ENCODE measurements at regions not wholly inside any gene's neighbourhood (a gene's known extent, or its start where the extent isn't known, plus 50 kb on each side); places are given as distances from the start of the nearest gene placed in this dataset.

GRCh38 chr10:10923029-10923651 is 94.5 kb upstream of the CELF2 start:
- H4K20me1 ChIP-seq (ENCODE audit: insufficient read depth, low read length): no peaks in the 10 kb centered on the region
- no peak overlapping the region for H3K4me2 ChIP-seq (ENCODE audit: low read length)
- no peak for FAIRE-seq
- H3K9me3 ChIP-seq (ENCODE audit: insufficient read depth, low read depth, low read length): no peaks in the 10 kb centered on the region
- TF ChIP-seq CTCF (IDR thresholded peaks at IDR 0.05; ENCODE audit: insufficient read depth, low read depth, low read length) (no peak), EZH2 (IDR thresholded peaks at IDR 0.05; ENCODE audit: insufficient read depth, low read length) (no peak)
- Mint-ChIP-seq H3K4me1 (ENCODE audit: low read depth, unreplicated experiment) (no peaks in the 10 kb centered on the region), H3K36me3 (ENCODE audit: low read depth, unreplicated experiment) (peaks cover 4% of the 10 kb centered on the region), H3K27ac (ENCODE audit: unreplicated experiment) (no peak overlapping the region), H3K9me3 (ENCODE audit: unreplicated experiment) (peaks cover 3% of the 10 kb centered on the region), H3K27me3 (ENCODE audit: low read depth, unreplicated experiment) (peaks cover 2% of the 10 kb centered on the region), H3K4me3 (ENCODE audit: unreplicated experiment) (no peak overlapping the region)
- H3K79me2 ChIP-seq (ENCODE audit: insufficient read depth, low read length): no peaks in the 10 kb centered on the region
- no peak for DNase-seq (ENCODE audit: low read depth)
- no peak overlapping the region for H3K27ac ChIP-seq (ENCODE audit: low read depth, low read length)
- peak overlapping the region; percentile 2 for H2AFZ ChIP-seq (ENCODE audit: low read depth, low read length)
- H3K9ac ChIP-seq (ENCODE audit: low read length): no peak overlapping the region
- no peaks in the 10 kb centered on the region for H3K4me1 ChIP-seq (ENCODE audit: insufficient read depth, low read length)
- no peaks in the 10 kb centered on the region for H3K27me3 ChIP-seq (ENCODE audit: insufficient read depth, low read length)
- no peaks in the 10 kb centered on the region for H3K36me3 ChIP-seq (ENCODE audit: insufficient read depth, low read length)
- H3K4me3 ChIP-seq (ENCODE audit: insufficient read depth, low read depth, low read length): no peak overlapping the region

- no peak overlapping the region for H3K4me2 ChIP-seq (ENCODE audit: low read length)
- Mint-ChIP-seq H3K27me3 (ENCODE audit: low read depth, unreplicated experiment) (peaks cover 2% of the 10 kb centered on the region), H3K36me3 (ENCODE audit: low read depth, unreplicated experiment) (peaks cover 4% of the 10 kb centered on the region), H3K27ac (ENCODE audit: unreplicated experiment) (no peak overlapping the region), H3K9me3 (ENCODE audit: unreplicated experiment) (peaks cover 3% of the 10 kb centered on the region), H3K4me3 (ENCODE audit: unreplicated experiment) (no peak overlapping the region), H3K4me1 (ENCODE audit: low read depth, unreplicated experiment) (no peaks in the 10 kb centered on the region)
- no peak overlapping the region for H2AFZ ChIP-seq (ENCODE audit: low read depth, low read length)
- DNase-seq (ENCODE audit: low read depth) (no peak), FAIRE-seq (no peak)
- no peak overlapping the region for H3K27ac ChIP-seq (ENCODE audit: low read depth, low read length)
- TF ChIP-seq CTCF (IDR thresholded peaks at IDR 0.05; ENCODE audit: insufficient read depth, low read depth, low read length) (no peak), EZH2 (IDR thresholded peaks at IDR 0.05; ENCODE audit: insufficient read depth, low read length) (no peak)
- H3K4me1 ChIP-seq (ENCODE audit: insufficient read depth, low read length): no peaks in the 10 kb centered on the region
- H3K9me3 ChIP-seq (ENCODE audit: insufficient read depth, low read depth, low read length): no peaks in the 10 kb centered on the region
- no peak overlapping the region for H3K9ac ChIP-seq (ENCODE audit: low read length)
- no peaks in the 10 kb centered on the region for H3K27me3 ChIP-seq (ENCODE audit: insufficient read depth, low read length)
- H3K79me2 ChIP-seq (ENCODE audit: insufficient read depth, low read length): no peaks in the 10 kb centered on the region
- H3K4me3 ChIP-seq (ENCODE audit: insufficient read depth, low read depth, low read length): no peak overlapping the region
- no peaks in the 10 kb centered on the region for H4K20me1 ChIP-seq (ENCODE audit: insufficient read depth, low read length)
- H3K36me3 ChIP-seq (ENCODE audit: insufficient read depth, low read length): no peaks in the 10 kb centered on the region
Measured at GRCh38 chr10:10925667-10926066, 92.0 kb upstream of the CELF2 start.

- Histone ChIP-seq H3K4me3 (ENCODE audit: insufficient read depth, low read depth, low read length) (no peak overlapping the region), H3K36me3 (ENCODE audit: insufficient read depth, low read length) (no peaks in the 10 kb centered on the region), H3K9me3 (ENCODE audit: insufficient read depth, low read depth, low read length) (no peaks in the 10 kb centered on the region), H3K9ac (ENCODE audit: low read length) (no peak overlapping the region), H3K27me3 (ENCODE audit: insufficient read depth, low read length) (no peaks in the 10 kb centered on the region), H2AFZ (ENCODE audit: low read depth, low read length) (no peak overlapping the region), H4K20me1 (ENCODE audit: insufficient read depth, low read length) (no peaks in the 10 kb centered on the region), H3K4me1 (ENCODE audit: insufficient read depth, low read length) (no peaks in the 10 kb centered on the region), H3K4me2 (ENCODE audit: low read length) (no peak overlapping the region), H3K27ac (ENCODE audit: low read depth, low read length) (no peak overlapping the region), H3K79me2 (ENCODE audit: insufficient read depth, low read length) (no peaks in the 10 kb centered on the region)
- FAIRE-seq: no peak
- H3K27me3 Mint-ChIP-seq (ENCODE audit: low read depth, unreplicated experiment): no peaks in the 10 kb centered on the region
- H3K36me3 Mint-ChIP-seq (ENCODE audit: low read depth, unreplicated experiment): peaks cover 4% of the 10 kb centered on the region
- no peak overlapping the region for H3K27ac Mint-ChIP-seq (ENCODE audit: unreplicated experiment)
- no peak overlapping the region for H3K4me3 Mint-ChIP-seq (ENCODE audit: unreplicated experiment)
- DNase-seq (ENCODE audit: low read depth): no peak
- no peaks in the 10 kb centered on the region for H3K4me1 Mint-ChIP-seq (ENCODE audit: low read depth, unreplicated experiment)
- peaks cover 3% of the 10 kb centered on the region for H3K9me3 Mint-ChIP-seq (ENCODE audit: unreplicated experiment)
- no peak for TF ChIP-seq CTCF (IDR thresholded peaks at IDR 0.05; ENCODE audit: insufficient read depth, low read depth, low read length)
- TF ChIP-seq EZH2 (IDR thresholded peaks at IDR 0.05; ENCODE audit: insufficient read depth, low read length): no peak
Measured at GRCh38 chr10:10927608-10928007, 90.1 kb upstream of the CELF2 start.
